OCI-LY7 (cell line): ENCODE measurements at regions not wholly inside any gene's neighbourhood (a gene's known extent, or its start where the extent isn't known, plus 50 kb on each side); places are given as distances from the start of the nearest gene placed in this dataset.

ENCODE experiments used
- EZH2phosphoT487 ChIP-seq: fragments of 200-600 bp; sonication (generic); IDR thresholded peaks from 2 replicates; pipeline ENCODE4 v1.6.1; 2018; ENCODE audit warnings: low read depth, borderline replicate concordance, mild to moderate bottlenecking, mixed run types, antibody characterized with exemption, low read length, moderate library complexity, mixed read lengths
- TF ChIP-seq, protein P1 (sequence below): fragments of 200-600 bp; sonication (generic); conservative IDR thresholded peaks from 2 replicates; pipeline ENCODE4 v1.5.1; 2014; ENCODE audit warnings: mild to moderate bottlenecking, antibody characterized with exemption, low read length, moderate library complexity, mixed read lengths

DNA sequence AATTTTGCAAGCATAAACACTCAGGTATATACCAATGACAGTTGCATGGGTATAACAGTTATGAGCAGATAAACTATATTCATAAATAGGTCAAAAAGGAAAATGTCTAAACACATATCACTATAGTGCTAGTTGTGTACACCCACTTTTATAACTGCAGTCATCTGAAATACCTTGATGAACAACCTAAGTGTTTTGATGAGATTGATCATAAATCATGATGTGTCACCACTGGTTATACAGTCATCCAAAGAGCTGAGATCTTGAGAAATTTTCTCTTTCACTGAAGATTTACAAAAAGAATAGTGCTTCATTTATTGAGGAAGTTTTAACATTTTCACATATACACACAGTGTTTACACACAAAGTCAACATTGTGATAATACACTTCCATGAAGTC, 78.6 kb upstream of the SLC25A13 start:
- no peak for TF ChIP-seq EZH2phosphoT487
- TF ChIP-seq, protein P1, sequence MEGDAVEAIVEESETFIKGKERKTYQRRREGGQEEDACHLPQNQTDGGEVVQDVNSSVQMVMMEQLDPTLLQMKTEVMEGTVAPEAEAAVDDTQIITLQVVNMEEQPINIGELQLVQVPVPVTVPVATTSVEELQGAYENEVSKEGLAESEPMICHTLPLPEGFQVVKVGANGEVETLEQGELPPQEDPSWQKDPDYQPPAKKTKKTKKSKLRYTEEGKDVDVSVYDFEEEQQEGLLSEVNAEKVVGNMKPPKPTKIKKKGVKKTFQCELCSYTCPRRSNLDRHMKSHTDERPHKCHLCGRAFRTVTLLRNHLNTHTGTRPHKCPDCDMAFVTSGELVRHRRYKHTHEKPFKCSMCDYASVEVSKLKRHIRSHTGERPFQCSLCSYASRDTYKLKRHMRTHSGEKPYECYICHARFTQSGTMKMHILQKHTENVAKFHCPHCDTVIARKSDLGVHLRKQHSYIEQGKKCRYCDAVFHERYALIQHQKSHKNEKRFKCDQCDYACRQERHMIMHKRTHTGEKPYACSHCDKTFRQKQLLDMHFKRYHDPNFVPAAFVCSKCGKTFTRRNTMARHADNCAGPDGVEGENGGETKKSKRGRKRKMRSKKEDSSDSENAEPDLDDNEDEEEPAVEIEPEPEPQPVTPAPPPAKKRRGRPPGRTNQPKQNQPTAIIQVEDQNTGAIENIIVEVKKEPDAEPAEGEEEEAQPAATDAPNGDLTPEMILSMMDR: no peak
